ENCODE measurements at regions not wholly inside any gene's neighbourhood (a gene's known extent, or its start where the extent isn't known, plus 50 kb on each side); places are given as distances from the start of the nearest gene placed in this dataset.

DNA sequence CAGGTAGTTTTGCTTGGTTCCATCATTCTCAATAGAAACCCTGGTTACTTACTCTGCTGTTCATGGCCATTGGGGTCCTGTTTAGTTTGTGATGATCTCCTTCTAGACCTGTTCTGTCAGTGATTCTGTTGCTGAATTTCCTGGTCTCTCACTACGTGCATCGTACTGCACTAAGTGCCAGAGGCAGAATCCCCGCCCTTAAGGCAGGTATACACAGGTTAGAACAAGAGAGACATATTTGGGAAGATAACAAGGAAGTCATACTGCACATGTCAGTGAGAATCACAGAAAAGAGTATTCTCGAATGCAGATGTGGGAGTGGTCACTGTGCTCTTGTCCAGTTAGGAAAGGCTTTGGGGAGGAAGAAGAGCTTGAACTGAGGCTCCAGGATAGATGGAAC is 148.1 kb upstream of the MYLIP start:
- no peak overlapping the region for H2BK15ac ChIP-seq (ENCODE audit: low read depth, low read length)
- no peak overlapping the region for H2BK120ac ChIP-seq (ENCODE audit: low read depth, low read length, poor library complexity, severe bottlenecking)
- TF ChIP-seq, protein P1, sequence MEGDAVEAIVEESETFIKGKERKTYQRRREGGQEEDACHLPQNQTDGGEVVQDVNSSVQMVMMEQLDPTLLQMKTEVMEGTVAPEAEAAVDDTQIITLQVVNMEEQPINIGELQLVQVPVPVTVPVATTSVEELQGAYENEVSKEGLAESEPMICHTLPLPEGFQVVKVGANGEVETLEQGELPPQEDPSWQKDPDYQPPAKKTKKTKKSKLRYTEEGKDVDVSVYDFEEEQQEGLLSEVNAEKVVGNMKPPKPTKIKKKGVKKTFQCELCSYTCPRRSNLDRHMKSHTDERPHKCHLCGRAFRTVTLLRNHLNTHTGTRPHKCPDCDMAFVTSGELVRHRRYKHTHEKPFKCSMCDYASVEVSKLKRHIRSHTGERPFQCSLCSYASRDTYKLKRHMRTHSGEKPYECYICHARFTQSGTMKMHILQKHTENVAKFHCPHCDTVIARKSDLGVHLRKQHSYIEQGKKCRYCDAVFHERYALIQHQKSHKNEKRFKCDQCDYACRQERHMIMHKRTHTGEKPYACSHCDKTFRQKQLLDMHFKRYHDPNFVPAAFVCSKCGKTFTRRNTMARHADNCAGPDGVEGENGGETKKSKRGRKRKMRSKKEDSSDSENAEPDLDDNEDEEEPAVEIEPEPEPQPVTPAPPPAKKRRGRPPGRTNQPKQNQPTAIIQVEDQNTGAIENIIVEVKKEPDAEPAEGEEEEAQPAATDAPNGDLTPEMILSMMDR (conservative IDR thresholded peaks at IDR 0.05): no peak
- no peak overlapping the region for H3K56ac ChIP-seq (ENCODE audit: insufficient read length, low read depth, low read length)
- H3K4me2 ChIP-seq (ENCODE audit: insufficient read depth, insufficient read length, low read length): no peak overlapping the region
- H4K8ac ChIP-seq (replicated peaks; ENCODE audit: insufficient read length, low read depth, low read length): no peak overlapping the region
- no peak overlapping the region for H3K27ac Mint-ChIP-seq
- no peaks in the 10 kb centered on the region; a peak in 2 of 5 replicates for H3K9me3 Mint-ChIP-seq
- H3K23ac ChIP-seq (ENCODE audit: insufficient read length, low read depth, low read length): no peak overlapping the region
- no CpG with 5 or more reads among the region's 4 CpGs for WGBS (ENCODE audit: extremely low coverage, insufficient read length, low lambda C conversion rate)
- H2BK20ac ChIP-seq (ENCODE audit: low read depth, low read length, poor library complexity, severe bottlenecking): no peak overlapping the region
- H3K27ac ChIP-seq (ENCODE audit: insufficient read length, low read depth, low read length): no peak overlapping the region
- no peak overlapping the region for H2BK12ac ChIP-seq (ENCODE audit: insufficient read length, low read depth, low read length)
- H3K9me3 ChIP-seq (ENCODE audit: control insufficient read depth, low read depth, low read length): no peaks in the 10 kb centered on the region
- no peak overlapping the region for H4K5ac ChIP-seq (ENCODE audit: insufficient read length, low read depth, low read length)
- H3K23me2 ChIP-seq (ENCODE audit: insufficient read length, low read depth, low read length, poor library complexity, severe bottlenecking): no peaks in the 10 kb centered on the region
- H3K4me3 Mint-ChIP-seq: no peak overlapping the region
- H2AFZ ChIP-seq (ENCODE audit: low read length): no peak overlapping the region
- no peak overlapping the region for H2AK5ac ChIP-seq (ENCODE audit: insufficient read length, low read length)
- no peak overlapping the region for H3K9ac ChIP-seq (ENCODE audit: extremely low read depth, insufficient read length, low read length)
- no peaks in the 10 kb centered on the region for H3K36me3 Mint-ChIP-seq (ENCODE audit: insufficient read depth in 1 of 3, low read depth in 3 of 3)
- no peak overlapping the region for H3K14ac ChIP-seq (ENCODE audit: insufficient read depth, low read length)
- no peak overlapping the region for H3T11ph ChIP-seq (ENCODE audit: low read length)
- no peak overlapping the region for H2BK5ac ChIP-seq (ENCODE audit: insufficient read length, low read length)
- H3K79me2 ChIP-seq (ENCODE audit: insufficient read depth, low read length): no peaks in the 10 kb centered on the region
- H3K18ac ChIP-seq (ENCODE audit: insufficient read length, low read depth, low read length): no peak overlapping the region
- H3K4ac ChIP-seq (ENCODE audit: low read depth, low read length): no peak overlapping the region
- no peak overlapping the region for H4K91ac ChIP-seq (ENCODE audit: insufficient read length, low read depth, low read length)
- DNase-seq: no peak
- H3K27me3 ChIP-seq (ENCODE audit: insufficient read depth, low read length): no peaks in the 10 kb centered on the region
- H4K20me1 ChIP-seq (ENCODE audit: control insufficient read depth, insufficient read depth, insufficient read length): no peaks in the 10 kb centered on the region
- H3K4me1 ChIP-seq (ENCODE audit: insufficient read depth, low read length): no peaks in the 10 kb centered on the region
- peaks cover 5 to 7% of the 10 kb centered on the region in 2 experiments for H3K4me1 Mint-ChIP-seq
- no peaks in the 10 kb centered on the region for H3K79me1 ChIP-seq (ENCODE audit: insufficient read depth, low read depth, low read length, poor library complexity, severe bottlenecking)
- no peaks in the 10 kb centered on the region; the same call in 1 of the 2 replicates for H3K27me3 Mint-ChIP-seq (ENCODE audit: low read depth)
